NK-92 (cell line): ENCODE measurements at regions not wholly inside any gene's neighbourhood (a gene's known extent, or its start where the extent isn't known, plus 50 kb on each side); places are given as distances from the start of the nearest gene placed in this dataset.
"Not testable (repeated sequence)": the region's sequence is repeated elsewhere in the genome, so short reads cannot be mapped to it uniquely, and the experiment has no call there.

Experiments
- DNase-seq: peaks from one replicate; lab custom pipeline; 2025; ENCODE audit not compliant: unreplicated experiment; lab: John Stamatoyannopoulos, UW

DNA sequence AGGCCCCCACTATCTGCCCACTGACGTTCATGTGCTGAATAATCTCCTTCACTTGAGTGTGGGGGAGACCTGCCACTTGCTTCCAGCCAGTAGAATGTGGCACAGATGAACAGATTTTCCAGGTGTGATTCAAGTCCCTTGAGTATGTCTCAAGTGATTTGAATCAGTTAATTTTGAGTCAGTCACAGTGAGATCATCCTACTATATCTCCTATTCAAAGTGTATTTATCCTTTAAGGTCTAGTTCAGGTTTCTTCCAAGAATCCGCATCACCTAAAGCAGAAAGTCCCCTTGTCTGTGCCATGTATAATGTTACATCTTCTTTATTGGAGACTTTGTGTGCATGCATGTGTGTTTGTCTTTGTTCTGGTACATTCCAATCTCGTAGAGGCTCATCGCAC, 208.3 kb upstream of the DAB2 start:
- no peak for DNase-seq

GRCh38 chr5:39631958-39632357, 207.2 kb upstream of the DAB2 start:
- DNase-seq: no peak

DNA sequence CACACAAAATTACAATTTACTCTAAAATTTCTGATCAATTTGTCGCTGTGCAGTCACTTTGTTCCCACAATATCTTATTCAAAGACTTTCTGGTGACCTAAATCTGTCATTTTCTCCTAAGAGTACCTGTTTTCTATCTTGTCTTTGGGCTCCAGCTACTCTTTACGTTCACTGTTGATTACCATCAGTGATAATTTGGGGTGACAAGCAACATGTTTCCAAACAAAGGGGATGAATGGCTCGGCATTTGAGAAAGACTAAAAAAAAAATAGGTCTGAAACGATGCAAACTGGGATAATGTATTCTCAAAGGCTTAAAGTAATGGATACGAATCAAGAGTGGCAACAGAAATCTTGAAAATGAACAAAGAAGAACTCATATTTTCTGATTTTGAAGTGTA, 205.2 kb upstream of the DAB2 start:
- no peak for DNase-seq

- no peak for DNase-seq
Observed at GRCh38 chr5:39628348-39628747, 203.6 kb upstream of the DAB2 start.

DNA sequence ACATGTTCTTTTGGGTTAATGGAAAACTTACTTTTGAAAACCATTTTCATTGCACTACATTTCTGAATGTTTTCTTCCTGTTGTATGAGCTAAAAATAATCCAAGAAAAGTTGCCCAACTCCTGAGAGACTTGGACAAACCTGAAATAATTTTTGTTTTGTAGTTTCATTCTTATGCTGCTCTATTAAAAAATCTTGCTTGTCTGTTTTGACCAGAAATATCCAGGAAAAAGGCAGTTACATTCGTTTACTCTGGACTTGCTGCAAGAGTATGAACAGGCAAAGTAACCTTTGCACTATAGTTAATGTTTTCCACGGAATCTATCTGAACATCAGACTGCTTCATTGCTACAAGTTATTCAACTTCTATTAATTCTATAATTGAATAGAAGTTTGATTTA, 200.1 kb upstream of the DAB2 start:
- no peak for DNase-seq

DNA sequence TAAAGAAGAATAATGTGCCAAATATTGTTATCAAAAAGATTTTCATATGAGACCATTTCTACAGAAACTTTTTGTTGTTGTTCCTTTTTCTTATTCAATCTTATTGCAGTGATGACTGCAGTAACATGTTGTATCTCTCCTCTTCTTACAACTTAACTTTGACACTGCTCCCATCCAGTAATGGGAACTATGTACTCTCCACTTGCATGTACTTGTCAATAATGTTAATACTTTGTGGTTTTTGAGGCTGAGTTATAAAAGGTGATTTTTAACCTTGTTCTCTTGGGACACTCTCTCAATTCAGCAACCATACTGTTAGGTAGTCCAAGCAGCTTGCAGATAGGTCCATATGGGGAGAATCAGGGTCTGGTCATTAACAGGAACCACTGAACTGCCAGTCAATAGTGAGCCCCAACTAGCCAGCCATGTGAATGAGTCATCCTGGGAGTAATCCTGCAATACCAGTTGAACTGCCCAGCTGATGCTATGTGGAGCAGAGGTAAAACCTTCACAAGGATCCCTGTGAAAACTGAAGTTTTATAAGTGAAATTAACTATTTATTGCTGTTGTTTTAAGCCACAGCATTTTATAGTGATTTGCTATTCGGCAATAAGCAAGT, 199.6 kb upstream of the DAB2 start:
- DNase-seq: no peak

GRCh38 chr5:39623291-39623865, 198.6 kb upstream of the DAB2 start:
- DNase-seq: no peak

DNA sequence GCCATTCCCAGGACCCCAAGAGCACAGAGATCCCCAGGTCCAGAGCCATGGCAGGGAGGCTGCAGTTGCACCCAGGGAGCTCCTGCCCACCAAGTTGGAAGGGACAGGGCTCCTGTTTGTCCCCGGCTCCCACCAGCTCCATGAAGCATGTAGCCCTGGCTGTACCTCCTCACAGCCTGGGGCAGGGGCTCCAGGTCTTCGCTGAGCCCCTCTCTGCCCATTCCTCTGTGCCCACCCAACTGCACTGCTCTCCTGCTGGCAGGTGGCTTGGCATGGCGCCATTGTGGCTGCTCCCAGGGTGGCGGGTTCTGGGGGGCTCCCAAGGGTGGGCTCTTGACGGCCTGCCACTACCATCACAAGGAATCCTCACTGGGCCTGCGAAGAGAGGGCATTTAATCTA, 197.5 kb upstream of the DAB2 start:
- DNase-seq: no peak

- DNase-seq: no peak
Observed at GRCh38 chr5:39619168-39619818, 194.5 kb upstream of the DAB2 start.

DNA sequence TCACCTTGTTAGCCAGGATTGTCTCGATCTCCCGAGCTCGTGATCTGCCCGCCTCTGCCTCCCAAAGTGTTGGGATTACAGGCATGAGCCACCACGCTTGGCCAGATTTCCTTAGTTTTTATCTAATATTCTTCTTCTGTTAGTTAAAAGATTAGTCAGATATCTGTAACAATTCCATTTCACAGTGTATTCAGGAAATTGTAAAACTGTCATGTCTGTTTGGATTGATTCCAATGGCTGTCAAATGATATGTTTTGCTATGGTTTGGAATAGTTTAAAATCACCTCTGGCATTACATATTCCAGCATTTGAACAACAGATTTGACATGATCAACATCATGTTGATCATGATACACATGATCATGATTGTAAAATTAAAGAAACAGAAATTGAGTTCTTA, 193.6 kb upstream of the DAB2 start:
- no peak for DNase-seq

DNA sequence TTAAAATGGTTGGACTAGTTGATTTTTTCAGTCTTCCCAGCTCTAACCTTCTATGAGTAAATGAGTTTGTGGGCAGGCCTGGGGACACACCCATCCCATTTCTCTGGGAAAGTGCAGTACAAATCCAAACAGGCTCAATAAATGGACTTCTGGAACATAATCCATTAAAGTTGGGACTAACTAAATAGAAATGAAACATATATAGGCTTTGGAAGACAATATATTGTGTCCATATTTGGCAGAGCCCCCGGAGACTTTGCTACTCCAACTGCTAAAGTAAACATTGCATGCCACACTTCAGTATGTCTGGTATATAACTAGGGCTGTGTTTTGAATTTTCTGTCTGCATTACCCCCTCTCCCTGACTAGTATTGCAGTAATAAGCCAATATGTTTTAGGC, 191.4 kb upstream of the DAB2 start:
- DNase-seq: no peak

- DNase-seq: not testable (repeated sequence)
Observed at GRCh38 chr5:39611076-39611475, 186.3 kb upstream of the DAB2 start.

DNA sequence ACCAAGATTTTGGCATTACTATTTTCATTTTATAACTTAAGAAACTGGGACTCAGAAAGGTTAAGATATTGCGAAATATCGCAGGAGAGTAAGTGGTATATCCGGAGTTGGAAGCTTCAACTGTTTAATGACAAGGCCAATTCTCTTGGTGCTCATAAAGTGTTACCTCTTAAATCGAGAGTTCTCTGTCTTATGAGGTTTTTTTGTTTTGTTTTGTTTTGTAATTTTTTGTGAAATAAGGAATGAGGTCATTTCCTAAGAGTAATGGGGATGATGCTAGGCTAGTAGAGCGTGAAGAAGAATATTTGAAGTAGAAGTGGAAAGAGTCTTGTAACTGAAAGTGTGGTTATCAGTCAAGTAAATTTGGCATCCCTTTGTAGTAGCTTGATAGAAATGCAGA, 183.2 kb upstream of the DAB2 start:
- DNase-seq: no peak

DNA sequence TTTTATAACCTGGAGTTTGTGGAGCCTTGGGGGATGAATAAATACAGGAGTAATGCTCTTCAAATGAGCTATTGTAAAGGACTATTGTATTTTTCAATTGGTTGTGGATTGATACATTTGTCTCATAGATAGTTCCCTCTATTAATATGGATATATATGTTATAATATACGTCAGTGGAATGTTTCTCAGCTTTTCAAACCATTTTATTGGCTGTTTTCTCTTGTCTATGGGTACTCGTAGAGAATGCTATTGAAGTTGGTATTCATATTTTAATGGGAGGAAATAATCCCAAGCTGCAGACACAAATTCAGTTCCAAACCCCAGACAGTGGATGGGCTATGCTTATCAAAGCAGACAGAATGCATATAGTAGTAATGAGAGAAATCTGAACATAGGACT, 181.8 kb upstream of the DAB2 start:
- DNase-seq: no peak

DNA sequence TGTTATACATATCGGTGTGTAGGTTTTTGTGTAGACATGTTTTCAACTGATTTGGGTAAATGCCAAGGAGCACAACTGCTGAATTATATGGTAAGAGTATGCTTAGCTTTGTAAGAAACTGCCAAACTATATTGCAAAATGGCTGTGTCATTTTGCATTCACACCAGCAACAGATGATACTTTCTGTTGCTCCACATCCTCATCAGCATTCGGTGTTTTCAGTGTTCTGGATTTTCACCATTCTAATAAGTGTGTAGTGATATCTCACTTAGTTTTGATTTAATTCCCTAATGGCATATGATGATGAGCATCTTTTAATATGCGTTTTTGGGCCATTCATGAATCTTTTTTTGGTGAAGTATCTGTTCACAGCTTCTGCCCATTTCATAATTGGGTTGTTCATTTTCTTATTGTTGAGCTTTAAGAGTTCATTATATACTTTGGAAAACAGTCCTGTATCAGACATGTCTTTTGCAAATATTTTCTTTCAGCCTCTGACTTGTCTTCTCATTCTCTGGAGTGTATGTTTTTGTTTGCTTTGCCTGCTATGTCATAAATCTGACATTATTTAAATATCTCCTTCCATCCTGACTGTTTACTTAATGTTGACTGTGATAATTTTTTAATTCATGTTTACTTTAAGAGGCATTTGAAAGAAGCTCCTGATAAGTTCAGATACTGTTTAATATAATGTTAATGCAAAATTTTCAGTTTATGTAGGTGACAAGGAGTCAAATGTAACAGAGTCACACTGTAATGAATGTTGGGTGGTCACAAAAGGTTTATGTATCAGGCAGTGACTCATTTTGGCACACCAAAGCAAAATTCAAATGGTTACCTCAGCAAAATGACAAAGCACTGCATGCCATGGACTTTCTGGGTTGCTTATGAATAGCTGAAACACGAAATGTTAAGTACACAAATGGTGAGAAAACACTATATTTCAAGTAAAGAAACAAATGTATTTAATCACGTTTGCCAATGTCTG, 181.1 kb upstream of the DAB2 start:
- no peak for DNase-seq

- no peak for DNase-seq
Observed at GRCh38 chr5:39605145-39605544, 180.4 kb upstream of the DAB2 start.

- no peak for DNase-seq
Observed at GRCh38 chr5:39604491-39604890, 179.7 kb upstream of the DAB2 start.

DNA sequence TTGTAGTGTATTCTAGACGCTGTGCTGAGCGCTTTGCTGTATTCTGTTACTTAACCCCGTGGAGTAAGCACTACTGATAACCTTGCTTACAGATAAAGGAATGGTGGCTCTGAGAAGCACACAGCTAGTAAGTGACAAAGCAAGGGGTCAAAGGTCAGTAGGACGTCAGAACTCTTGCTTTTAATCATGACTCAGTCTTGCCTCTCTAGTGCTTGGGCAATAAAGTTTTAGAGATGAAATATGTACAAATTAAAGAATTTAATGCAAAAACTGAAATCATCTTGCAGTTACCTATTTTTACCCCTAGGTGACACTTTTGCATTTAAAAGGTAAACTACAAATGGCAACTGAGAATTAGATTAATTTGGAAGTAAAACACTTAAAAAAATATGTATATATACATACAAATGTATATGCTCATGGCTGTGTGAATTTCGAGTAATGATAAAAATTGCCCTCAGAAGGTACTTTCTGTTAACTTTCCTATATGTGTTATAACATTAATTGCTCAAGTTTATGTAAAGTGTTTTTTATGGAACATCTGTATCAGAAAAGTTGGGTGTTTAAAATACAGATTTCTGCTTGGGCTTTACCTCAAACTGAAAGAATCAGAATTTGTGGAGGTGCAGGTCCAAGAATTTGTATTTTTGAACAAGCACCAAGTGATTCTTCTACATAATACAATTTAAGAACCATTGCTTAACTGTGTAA, 175.1 kb upstream of the DAB2 start:
- no peak for DNase-seq

DNA sequence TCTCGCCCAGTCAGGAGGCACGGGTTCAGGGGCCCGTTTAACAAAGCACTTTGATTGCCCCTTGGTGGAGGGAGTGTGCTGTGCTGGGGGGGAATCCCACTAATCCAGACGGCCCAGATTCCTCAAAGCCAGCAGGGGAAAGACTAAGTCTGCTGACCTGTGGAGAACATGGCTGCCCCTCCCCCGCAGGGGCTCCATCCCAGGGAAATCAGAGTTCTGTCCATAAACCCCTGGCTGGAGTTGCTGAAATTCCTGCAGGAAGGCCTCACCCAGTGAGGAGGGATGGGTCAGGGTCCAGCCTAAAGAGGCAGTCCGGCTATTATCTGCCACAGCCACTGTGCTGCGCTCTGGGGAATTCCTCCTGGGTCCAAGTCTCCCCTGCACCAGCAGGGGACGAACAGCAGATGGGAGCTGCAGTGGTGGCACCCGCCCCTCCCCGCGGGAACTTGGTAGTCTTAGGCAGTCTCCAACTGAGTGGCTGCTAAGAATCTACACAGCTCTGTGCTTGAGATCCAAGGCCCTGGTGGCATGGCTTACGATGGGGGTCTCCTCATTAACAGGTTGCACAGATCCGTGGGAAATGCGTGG, 174.0 kb upstream of the DAB2 start:
- DNase-seq: no peak

- no peak for DNase-seq
Observed at GRCh38 chr5:39588179-39588578, 163.4 kb upstream of the DAB2 start.

DNA sequence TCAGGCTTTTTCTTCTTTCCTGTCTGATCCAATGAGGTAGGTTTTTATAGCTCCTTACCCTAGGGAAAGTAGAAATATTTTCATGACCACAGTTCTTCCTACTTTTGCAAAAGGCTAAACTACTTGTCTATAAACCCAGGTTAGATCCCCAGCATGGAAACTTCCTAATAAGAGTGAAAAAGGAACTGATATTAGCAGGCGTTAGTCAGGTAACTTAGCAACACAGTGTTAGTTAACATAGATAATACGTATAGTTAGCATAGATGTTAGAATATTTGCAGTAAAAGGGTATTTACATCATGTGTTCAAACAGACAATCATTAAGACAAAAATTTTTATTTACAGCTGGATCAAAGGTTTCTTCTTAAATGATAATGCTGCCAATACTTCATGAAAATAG, 162.9 kb upstream of the DAB2 start:
- no peak for DNase-seq
